Liver (tissue), 8 donors: ENCODE measurements at regions not wholly inside any gene's neighbourhood (a gene's known extent, or its start where the extent isn't known, plus 50 kb on each side); places are given as distances from the start of the nearest gene placed in this dataset.

ENCODE experiments used
- DNase-seq: peaks from one replicate; pipeline ENCODE4 v3.0.0-alpha.2; 2017; ENCODE audit warnings: low spot score
- H3K27ac ChIP-seq, 2 donors: one replicate each; pipeline ENCODE4 v1.7.0; 2013; ENCODE audit warnings: inconsistent platforms in 2 of 2, low read length in 2 of 2, control low read depth in 1 of 2, low read depth in 1 of 2, mild to moderate bottlenecking in 1 of 2
- H3K27me3 ChIP-seq, 4 donors: one replicate each; pipeline versions ENCODE4 v1.6.1 to v1.7.0; 2013; ENCODE audit warnings: low read length in 3 of 4, inconsistent platforms in 1 of 4, mild to moderate bottlenecking in 1 of 4, moderate library complexity in 1 of 4; ENCODE audit not compliant: control insufficient read depth in 4 of 4, insufficient read depth in 4 of 4
- H3K36me3 ChIP-seq, 4 donors: one replicate each; pipeline versions ENCODE4 v1.6.1 to v1.7.0; 2013; ENCODE audit warnings: low read length in 3 of 4, mild to moderate bottlenecking in 3 of 4, low read depth in 1 of 4, moderate library complexity in 1 of 4; ENCODE audit not compliant: control insufficient read depth in 4 of 4, insufficient read depth in 3 of 4
- H3K4me1 ChIP-seq, 4 donors: one replicate each; pipeline versions ENCODE4 v1.6.1 to v1.7.0; 2013; ENCODE audit warnings: low read length in 3 of 4, mild to moderate bottlenecking in 3 of 4, moderate library complexity in 1 of 4; ENCODE audit not compliant: control insufficient read depth in 4 of 4, insufficient read depth in 4 of 4
- H3K4me3 ChIP-seq, 3 donors: one replicate each; pipeline versions ENCODE4 v1.6.1 to v1.7.0; 2013; ENCODE audit warnings: low read length in 3 of 3, control low read depth in 1 of 3, low read depth in 1 of 3, mild to moderate bottlenecking in 1 of 3
- H3K9ac ChIP-seq, 2 donors: one replicate each; pipeline ENCODE4 v1.7.0; 2013; ENCODE audit warnings: low read length in 2 of 2, mild to moderate bottlenecking in 2 of 2, moderate library complexity in 2 of 2, control low read depth in 1 of 2, low read depth in 1 of 2
- H3K9me3 ChIP-seq, 4 donors: one replicate each; pipeline versions ENCODE4 v1.6.1 to v1.7.0; 2013; ENCODE audit warnings: low read length in 3 of 4; ENCODE audit not compliant: control insufficient read depth in 4 of 4
- EGR1 ChIP-seq, 2 donors: IDR thresholded peaks; 2 replicates each; pipeline ENCODE4 v1.6.1; 2016 to 2018; ENCODE audit warnings: antibody characterized with exemption in 2 of 2, low read depth in 2 of 2
- FOXA1 ChIP-seq: IDR thresholded peaks from 2 replicates; pipeline ENCODE4 v1.6.1; 2016; ENCODE audit warnings: antibody characterized with exemption
- FOXA2 ChIP-seq: IDR thresholded peaks from 2 replicates; pipeline ENCODE4 v1.6.1; 2016; ENCODE audit warnings: antibody characterized with exemption
- GABPA ChIP-seq, 2 donors: IDR thresholded peaks in 1 of 2; conservative IDR thresholded peaks in 1 of 2; 2 replicates each; pipeline ENCODE4 v1.6.1; 2016; ENCODE audit warnings: antibody characterized with exemption in 2 of 2, mild to moderate bottlenecking in 1 of 2, moderate library complexity in 1 of 2
- HNF4A ChIP-seq, 2 donors: conservative IDR thresholded peaks; 2 replicates each; pipeline ENCODE4 v1.6.1; 2016; ENCODE audit warnings: antibody characterized with exemption in 2 of 2, mild to moderate bottlenecking in 2 of 2
- HNF4G ChIP-seq: IDR thresholded peaks from 2 replicates; pipeline ENCODE4 v1.6.1; 2016; ENCODE audit warnings: antibody characterized with exemption
- JUND ChIP-seq, 2 donors: IDR thresholded peaks; 2 replicates each; pipeline ENCODE4 v1.6.1; 2016; ENCODE audit warnings: antibody characterized with exemption in 2 of 2
- NR2F2 ChIP-seq: IDR thresholded peaks from 2 replicates; pipeline ENCODE4 v1.6.1; 2016; ENCODE audit warnings: antibody characterized with exemption
- RAD21 ChIP-seq, 2 donors: IDR thresholded peaks; 2 replicates each; pipeline ENCODE4 v1.6.1; 2016; ENCODE audit warnings: antibody characterized with exemption in 2 of 2, mild to moderate bottlenecking in 2 of 2
- RXRA ChIP-seq, 2 donors: IDR thresholded peaks; 2 replicates each; pipeline ENCODE4 v1.6.1; 2017 to 2018; ENCODE audit warnings: antibody characterized with exemption in 2 of 2, mild to moderate bottlenecking in 1 of 2
- SP1 ChIP-seq: IDR thresholded peaks from 2 replicates; pipeline ENCODE4 v1.6.1; 2018; ENCODE audit warnings: antibody characterized with exemption, mild to moderate bottlenecking
- TAF1 ChIP-seq: conservative IDR thresholded peaks from 2 replicates; pipeline ENCODE4 v1.6.1; 2016; ENCODE audit warnings: antibody characterized with exemption, mild to moderate bottlenecking
- YY1 ChIP-seq: IDR thresholded peaks from 2 replicates; pipeline ENCODE4 v1.6.1; 2016; ENCODE audit warnings: antibody characterized with exemption, mild to moderate bottlenecking
- WGBS: extraction: QIAGEN DNeasy Blood & Tissue Kit; methylation state at CpG from one replicate; pipeline ENCODE4 v1.1.7; 2013; 5-methylcytosine and 5-hydroxymethylcytosine counted together
- TF ChIP-seq, protein P1 (sequence below): IDR thresholded peaks from 2 replicates; pipeline ENCODE4 v1.6.1; 2016; ENCODE audit warnings: antibody characterized with exemption
- TF ChIP-seq, protein P2 (sequence below): IDR thresholded peaks from 2 replicates; pipeline ENCODE4 v1.6.1; 2016; ENCODE audit warnings: antibody characterized with exemption
- TF ChIP-seq, protein P3 (sequence below): IDR thresholded peaks from 2 replicates; pipeline ENCODE4 v1.6.1; 2016; ENCODE audit warnings: antibody characterized with exemption
- TF ChIP-seq, protein P4 (sequence below): IDR thresholded peaks from 2 replicates; pipeline ENCODE4 v1.6.1; 2016; ENCODE audit warnings: antibody characterized with exemption, mild to moderate bottlenecking
- TF ChIP-seq, protein P5 (sequence below): fragments of 150-350 bp; IDR thresholded peaks from 2 replicates; pipeline ENCODE4 v1.5.1; 2017; ENCODE audit warnings: improper control_type of control experiment, low read depth, low read length; ENCODE audit not compliant: missing input control
- donor health status: healthy.
- donor health status: healthy.
- donor health status: healthy.
- donor health status: healthy.
- donor health status: healthy.

DNA sequence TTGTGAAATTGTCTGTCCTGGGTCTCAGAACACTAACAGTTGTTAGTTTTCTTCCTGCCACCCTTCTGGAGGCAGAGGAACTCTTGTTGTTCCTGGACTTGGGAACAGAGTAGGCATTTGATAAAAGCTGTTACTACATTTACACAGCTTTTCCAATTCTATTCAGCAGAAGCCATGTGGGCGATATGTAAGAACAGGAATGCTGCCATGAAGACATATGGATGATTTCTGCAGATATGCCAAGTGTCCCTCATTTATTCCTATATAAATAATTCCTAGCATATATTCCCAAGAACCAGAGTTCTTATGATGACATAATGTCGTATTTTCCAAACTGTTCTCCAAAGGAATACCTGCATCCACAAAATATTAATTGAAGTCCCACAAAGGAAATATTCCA, 135.9 kb upstream of the DAB2 start:
- Histone ChIP-seq H3K4me3 (no peak overlapping the region), H3K36me3 (no peaks in the 10 kb centered on the region), H3K27me3 (no peaks in the 10 kb centered on the region), H3K4me1 (no peaks in the 10 kb centered on the region), H3K9me3 (no peaks in the 10 kb centered on the region), H3K9ac (no peak overlapping the region), H3K27ac (no peak overlapping the region)
- TF ChIP-seq TAF1 (no peak), YY1 (no peak), GABPA (IDR thresholded peaks at IDR 0.05 in 1 of 2, conservative IDR thresholded peaks at IDR 0.05 in 1 of 2) (no peak), JUND (IDR thresholded peaks at IDR 0.05) (no peak), NR2F2 (no peak), FOXA1 (no peak), RXRA (IDR thresholded peaks at IDR 0.05) (no peak), EGR1 (IDR thresholded peaks at IDR 0.05; ENCODE audit: low read depth in 2 of 2) (no peak), RAD21 (IDR thresholded peaks at IDR 0.05) (no peak), SP1 (no peak), HNF4G (no peak), HNF4A (conservative IDR thresholded peaks at IDR 0.05) (no peak), FOXA2 (no peak)
- TF ChIP-seq, protein P1, sequence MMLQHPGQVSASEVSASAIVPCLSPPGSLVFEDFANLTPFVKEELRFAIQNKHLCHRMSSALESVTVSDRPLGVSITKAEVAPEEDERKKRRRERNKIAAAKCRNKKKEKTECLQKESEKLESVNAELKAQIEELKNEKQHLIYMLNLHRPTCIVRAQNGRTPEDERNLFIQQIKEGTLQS = no peak
- TF ChIP-seq, protein P2, sequence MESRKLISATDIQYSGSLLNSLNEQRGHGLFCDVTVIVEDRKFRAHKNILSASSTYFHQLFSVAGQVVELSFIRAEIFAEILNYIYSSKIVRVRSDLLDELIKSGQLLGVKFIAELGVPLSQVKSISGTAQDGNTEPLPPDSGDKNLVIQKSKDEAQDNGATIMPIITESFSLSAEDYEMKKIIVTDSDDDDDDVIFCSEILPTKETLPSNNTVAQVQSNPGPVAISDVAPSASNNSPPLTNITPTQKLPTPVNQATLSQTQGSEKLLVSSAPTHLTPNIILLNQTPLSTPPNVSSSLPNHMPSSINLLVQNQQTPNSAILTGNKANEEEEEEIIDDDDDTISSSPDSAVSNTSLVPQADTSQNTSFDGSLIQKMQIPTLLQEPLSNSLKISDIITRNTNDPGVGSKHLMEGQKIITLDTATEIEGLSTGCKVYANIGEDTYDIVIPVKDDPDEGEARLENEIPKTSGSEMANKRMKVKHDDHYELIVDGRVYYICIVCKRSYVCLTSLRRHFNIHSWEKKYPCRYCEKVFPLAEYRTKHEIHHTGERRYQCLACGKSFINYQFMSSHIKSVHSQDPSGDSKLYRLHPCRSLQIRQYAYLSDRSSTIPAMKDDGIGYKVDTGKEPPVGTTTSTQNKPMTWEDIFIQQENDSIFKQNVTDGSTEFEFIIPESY = no peak
- TF ChIP-seq, protein P3, sequence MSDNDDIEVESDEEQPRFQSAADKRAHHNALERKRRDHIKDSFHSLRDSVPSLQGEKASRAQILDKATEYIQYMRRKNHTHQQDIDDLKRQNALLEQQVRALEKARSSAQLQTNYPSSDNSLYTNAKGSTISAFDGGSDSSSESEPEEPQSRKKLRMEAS = no peak
- TF ChIP-seq, protein P4, sequence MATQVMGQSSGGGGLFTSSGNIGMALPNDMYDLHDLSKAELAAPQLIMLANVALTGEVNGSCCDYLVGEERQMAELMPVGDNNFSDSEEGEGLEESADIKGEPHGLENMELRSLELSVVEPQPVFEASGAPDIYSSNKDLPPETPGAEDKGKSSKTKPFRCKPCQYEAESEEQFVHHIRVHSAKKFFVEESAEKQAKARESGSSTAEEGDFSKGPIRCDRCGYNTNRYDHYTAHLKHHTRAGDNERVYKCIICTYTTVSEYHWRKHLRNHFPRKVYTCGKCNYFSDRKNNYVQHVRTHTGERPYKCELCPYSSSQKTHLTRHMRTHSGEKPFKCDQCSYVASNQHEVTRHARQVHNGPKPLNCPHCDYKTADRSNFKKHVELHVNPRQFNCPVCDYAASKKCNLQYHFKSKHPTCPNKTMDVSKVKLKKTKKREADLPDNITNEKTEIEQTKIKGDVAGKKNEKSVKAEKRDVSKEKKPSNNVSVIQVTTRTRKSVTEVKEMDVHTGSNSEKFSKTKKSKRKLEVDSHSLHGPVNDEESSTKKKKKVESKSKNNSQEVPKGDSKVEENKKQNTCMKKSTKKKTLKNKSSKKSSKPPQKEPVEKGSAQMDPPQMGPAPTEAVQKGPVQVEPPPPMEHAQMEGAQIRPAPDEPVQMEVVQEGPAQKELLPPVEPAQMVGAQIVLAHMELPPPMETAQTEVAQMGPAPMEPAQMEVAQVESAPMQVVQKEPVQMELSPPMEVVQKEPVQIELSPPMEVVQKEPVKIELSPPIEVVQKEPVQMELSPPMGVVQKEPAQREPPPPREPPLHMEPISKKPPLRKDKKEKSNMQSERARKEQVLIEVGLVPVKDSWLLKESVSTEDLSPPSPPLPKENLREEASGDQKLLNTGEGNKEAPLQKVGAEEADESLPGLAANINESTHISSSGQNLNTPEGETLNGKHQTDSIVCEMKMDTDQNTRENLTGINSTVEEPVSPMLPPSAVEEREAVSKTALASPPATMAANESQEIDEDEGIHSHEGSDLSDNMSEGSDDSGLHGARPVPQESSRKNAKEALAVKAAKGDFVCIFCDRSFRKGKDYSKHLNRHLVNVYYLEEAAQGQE = no peak
- TF ChIP-seq, protein P5, sequence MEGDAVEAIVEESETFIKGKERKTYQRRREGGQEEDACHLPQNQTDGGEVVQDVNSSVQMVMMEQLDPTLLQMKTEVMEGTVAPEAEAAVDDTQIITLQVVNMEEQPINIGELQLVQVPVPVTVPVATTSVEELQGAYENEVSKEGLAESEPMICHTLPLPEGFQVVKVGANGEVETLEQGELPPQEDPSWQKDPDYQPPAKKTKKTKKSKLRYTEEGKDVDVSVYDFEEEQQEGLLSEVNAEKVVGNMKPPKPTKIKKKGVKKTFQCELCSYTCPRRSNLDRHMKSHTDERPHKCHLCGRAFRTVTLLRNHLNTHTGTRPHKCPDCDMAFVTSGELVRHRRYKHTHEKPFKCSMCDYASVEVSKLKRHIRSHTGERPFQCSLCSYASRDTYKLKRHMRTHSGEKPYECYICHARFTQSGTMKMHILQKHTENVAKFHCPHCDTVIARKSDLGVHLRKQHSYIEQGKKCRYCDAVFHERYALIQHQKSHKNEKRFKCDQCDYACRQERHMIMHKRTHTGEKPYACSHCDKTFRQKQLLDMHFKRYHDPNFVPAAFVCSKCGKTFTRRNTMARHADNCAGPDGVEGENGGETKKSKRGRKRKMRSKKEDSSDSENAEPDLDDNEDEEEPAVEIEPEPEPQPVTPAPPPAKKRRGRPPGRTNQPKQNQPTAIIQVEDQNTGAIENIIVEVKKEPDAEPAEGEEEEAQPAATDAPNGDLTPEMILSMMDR = no peak
- DNase-seq = no peak
- WGBS = 95% methylated on average over 2 of the region's 2 CpGs
